Activated T-helper 2 cell treated with anti-CD3 and anti-CD28 coated beads, Interferon-gamma antibody, Interleukin-2, Interleukin-4, amounts not matched to agents 10 μg/mL and 5 μg/mL and 100 μg/mL, durations not matched to agents 14 hours and 24 hours and 36 hours (primary cell): ENCODE measurements at regions not wholly inside any gene's neighbourhood (a gene's known extent, or its start where the extent isn't known, plus 50 kb on each side); places are given as distances from the start of the nearest gene placed in this dataset.
"Not testable (repeated sequence)": the region's sequence is repeated elsewhere in the genome, so short reads cannot be mapped to it uniquely, and the experiment has no call there.

Experiments
- DNase-seq: peaks from one replicate; pipeline ENCODE4 v3.0.0; 2021; ENCODE audit warnings: low spot score
- H3K27ac Mint-ChIP-seq: one replicate; pipeline ENCODE4 v1.8.0; 2021; ENCODE audit warnings: mixed read lengths
- H3K27me3 Mint-ChIP-seq: one replicate; pipeline ENCODE4 v1.8.0; 2021; ENCODE audit warnings: low read depth, mixed read lengths
- H3K36me3 Mint-ChIP-seq: one replicate; pipeline ENCODE4 v1.8.0; 2021; ENCODE audit warnings: low read depth, mixed read lengths
- H3K4me1 Mint-ChIP-seq: one replicate; pipeline ENCODE4 v1.8.0; 2021; ENCODE audit warnings: low read depth, mixed read lengths
- H3K4me3 Mint-ChIP-seq: one replicate; pipeline ENCODE4 v1.8.0; 2021; ENCODE audit warnings: low read depth, mild to moderate bottlenecking, moderate library complexity, mixed read lengths
- H3K9me3 Mint-ChIP-seq: one replicate; pipeline ENCODE4 v1.8.0; 2021; ENCODE audit warnings: mixed read lengths
- intact Hi-C: fragments of 100-400 bp; cut with micrococcal nuclease; formaldehyde crosslinking; loops from one replicate; pipeline ENCODE4 v1.15.1; 2023

DNA sequence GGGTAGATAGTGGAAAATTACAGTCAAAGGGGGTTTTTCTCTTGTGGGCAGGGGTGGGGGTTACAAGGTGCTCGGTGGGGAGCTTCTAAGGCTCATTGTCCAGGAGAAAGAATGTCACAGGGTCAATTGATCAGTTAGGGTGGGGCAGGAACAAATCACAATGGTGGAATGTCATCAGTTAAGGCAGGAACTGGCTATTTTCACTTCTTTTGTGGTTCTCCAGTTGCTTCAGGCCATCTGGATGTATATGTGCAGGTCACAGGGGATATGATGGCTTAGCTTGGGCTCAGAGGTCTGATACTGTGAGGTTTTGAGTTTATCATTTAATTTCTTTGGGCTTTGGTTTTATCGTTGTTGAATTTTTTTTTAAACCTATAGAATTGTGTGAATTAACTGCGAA is 321.4 kb downstream of the EDEM1 start:
- H3K27me3 Mint-ChIP-seq, intact Hi-C loops, H3K27ac Mint-ChIP-seq, DNase-seq, H3K36me3 Mint-ChIP-seq, H3K4me1 Mint-ChIP-seq, H3K4me3 Mint-ChIP-seq: not testable (repeated sequence)
- peaks cover 29% of the 10 kb centered on the region for H3K9me3 Mint-ChIP-seq

DNA sequence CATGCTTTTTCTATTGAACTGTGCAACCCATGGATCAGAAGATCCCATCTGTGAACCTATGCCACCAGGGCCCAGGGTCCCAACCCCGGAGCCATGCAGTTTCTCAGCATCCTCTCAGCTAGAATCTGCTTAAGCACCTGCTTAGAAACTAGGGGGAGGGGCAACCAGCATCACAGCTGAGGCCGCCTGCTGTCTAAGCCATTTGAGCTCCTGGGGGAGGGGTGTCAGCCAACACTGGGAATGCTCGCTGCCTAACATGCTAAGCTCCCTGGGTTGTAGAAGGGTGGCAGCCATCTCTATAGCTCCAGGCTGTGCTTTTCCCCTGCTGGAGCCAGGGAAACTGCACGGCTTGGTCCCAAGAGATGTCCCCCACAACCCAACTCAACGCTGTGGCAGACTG is 322.8 kb downstream of the EDEM1 start:
- H3K4me3 Mint-ChIP-seq, result no peak overlapping the region
- peaks cover 29% of the 10 kb centered on the region for H3K9me3 Mint-ChIP-seq
- H3K36me3 Mint-ChIP-seq, result no peaks in the 10 kb centered on the region
- intact Hi-C loops, result no loop called here
- no peak for DNase-seq
- no peak overlapping the region for H3K27ac Mint-ChIP-seq
- no peaks in the 10 kb centered on the region for H3K4me1 Mint-ChIP-seq
- no peaks in the 10 kb centered on the region for H3K27me3 Mint-ChIP-seq

DNA sequence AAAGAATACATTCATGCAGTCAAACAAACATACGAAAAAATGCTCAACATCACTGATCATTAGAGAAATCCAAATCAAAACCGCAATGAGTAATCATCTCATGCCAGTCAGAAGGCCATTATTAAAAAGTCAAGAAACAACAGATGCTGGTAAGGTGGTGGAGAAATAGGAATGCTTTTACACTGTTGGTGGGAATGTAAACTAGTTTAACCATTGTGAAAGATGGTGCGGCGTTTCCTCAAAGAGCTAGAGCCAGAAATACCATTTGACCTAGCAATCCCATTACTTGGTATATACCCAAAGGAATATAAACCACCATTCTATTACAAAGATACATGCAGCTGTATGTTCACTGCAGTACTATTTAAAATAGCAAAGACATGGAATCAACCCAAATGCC is 330.4 kb downstream of the EDEM1 start:
- intact Hi-C loops, result no loop called here
- Mint-ChIP-seq H3K4me1 (no peaks in the 10 kb centered on the region), H3K27ac (no peak overlapping the region), H3K4me3 (no peak overlapping the region), H3K9me3 (no peaks in the 10 kb centered on the region), H3K36me3 (no peaks in the 10 kb centered on the region), H3K27me3 (no peaks in the 10 kb centered on the region)
- no peak for DNase-seq

DNA sequence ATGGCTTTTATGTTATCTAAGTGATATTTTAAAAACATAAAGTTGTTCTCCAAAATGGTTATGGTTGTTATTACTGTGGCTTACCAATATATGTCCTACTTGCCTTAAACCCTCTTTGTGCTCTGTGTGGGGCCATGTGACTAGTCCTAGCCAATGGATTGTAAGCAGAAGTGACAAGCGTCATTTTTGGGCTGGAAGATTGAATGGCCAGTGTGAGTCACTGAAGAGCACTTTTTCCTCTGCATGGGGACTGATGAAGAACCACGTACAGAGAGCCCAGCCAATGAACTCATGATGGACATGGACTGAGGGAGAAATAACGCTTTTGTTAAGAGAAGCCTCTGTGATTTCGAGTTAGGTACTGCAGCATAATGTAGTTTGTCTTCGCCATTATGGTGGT is 332.7 kb downstream of the EDEM1 start:
- Mint-ChIP-seq H3K27me3 (no peaks in the 10 kb centered on the region), H3K36me3 (no peaks in the 10 kb centered on the region), H3K4me1 (no peaks in the 10 kb centered on the region), H3K27ac (no peak overlapping the region), H3K9me3 (no peaks in the 10 kb centered on the region), H3K4me3 (no peak overlapping the region)
- DNase-seq, result no peak
- intact Hi-C loops, result no loop called here

DNA sequence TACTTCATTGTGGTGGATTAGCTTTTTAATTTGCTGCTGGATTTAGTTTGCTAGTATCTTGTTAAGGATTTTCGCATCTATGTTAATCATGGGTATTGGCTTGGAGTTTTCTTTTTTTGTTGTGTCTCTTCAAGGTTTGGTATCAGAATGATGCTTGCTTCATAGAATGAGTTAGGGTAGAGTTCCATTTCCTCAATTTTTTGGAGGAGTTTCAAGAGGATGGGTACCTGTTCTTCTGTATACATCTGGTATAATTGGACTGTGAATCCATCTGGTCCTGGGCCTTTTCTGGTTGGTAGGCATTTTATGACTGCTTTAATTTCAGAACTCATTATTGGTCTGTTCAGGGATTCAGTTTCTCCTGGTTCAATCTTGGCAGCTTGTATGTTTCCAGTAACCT is 335.6 kb downstream of the EDEM1 start:
- no peak overlapping the region for H3K27ac Mint-ChIP-seq
- H3K27me3 Mint-ChIP-seq, result no peaks in the 10 kb centered on the region
- no peaks in the 10 kb centered on the region for H3K36me3 Mint-ChIP-seq
- H3K4me1 Mint-ChIP-seq, result no peaks in the 10 kb centered on the region
- DNase-seq, result no peak
- no peaks in the 10 kb centered on the region for H3K9me3 Mint-ChIP-seq
- intact Hi-C loops, result no loop called here
- H3K4me3 Mint-ChIP-seq, result no peak overlapping the region

DNA sequence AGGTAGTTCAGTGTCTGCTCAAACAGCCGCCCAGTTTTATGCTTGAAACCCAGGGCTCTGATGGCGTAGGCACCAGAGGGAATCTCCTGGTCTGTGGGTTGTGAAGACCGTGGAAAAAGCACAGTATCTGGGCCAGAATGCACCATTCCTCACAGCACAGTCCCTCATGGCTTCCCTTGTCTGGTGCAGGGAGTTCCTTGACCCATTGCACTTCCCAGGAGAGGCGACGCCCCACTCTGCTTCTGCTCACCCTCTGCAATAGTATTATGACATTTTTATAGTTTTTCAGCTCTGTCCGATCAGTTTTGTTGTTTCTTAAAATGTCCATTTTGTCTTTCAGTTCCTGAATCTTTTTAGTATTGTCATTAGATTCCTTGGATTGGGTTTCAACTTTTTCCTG is 343.5 kb downstream of the EDEM1 start:
- no peak for DNase-seq
- H3K27me3 Mint-ChIP-seq, result no peaks in the 10 kb centered on the region
- no peak overlapping the region for H3K4me3 Mint-ChIP-seq
- no peaks in the 10 kb centered on the region for H3K4me1 Mint-ChIP-seq
- H3K9me3 Mint-ChIP-seq, result no peaks in the 10 kb centered on the region
- no peaks in the 10 kb centered on the region for H3K36me3 Mint-ChIP-seq
- intact Hi-C loops, result no loop called here
- no peak overlapping the region for H3K27ac Mint-ChIP-seq

DNA sequence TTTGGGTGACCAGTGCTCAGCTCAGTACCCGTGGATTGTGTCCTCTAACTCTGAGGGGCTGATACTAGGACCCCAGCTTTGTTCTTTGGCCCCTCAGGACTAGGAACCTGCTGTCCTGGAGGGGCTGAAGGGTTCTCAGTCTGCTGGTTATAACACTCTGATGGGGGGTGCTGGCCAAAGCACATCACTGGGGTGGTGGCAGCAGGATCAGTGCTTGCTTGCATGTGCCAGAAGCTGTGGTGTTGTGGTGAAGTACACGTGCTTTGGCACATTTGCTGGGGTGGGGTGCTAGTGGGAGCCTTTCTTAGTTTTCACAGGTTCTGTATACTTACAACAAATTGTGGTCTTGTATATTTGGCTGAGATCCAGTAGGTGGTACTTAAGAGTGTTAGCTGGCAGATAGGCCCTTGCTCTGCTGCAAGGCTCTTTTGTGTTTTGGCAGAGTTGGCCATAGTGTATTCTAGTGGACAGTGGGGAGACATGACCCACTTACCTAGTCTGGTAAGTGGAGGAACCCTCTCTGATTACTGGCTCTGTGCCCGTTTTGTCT is 344.3 kb downstream of the EDEM1 start:
- intact Hi-C loops, result no loop called here
- Mint-ChIP-seq H3K9me3 (no peaks in the 10 kb centered on the region), H3K4me1 (no peaks in the 10 kb centered on the region), H3K27ac (no peak overlapping the region), H3K36me3 (no peaks in the 10 kb centered on the region), H3K27me3 (no peaks in the 10 kb centered on the region), H3K4me3 (no peak overlapping the region)
- no peak for DNase-seq

DNA sequence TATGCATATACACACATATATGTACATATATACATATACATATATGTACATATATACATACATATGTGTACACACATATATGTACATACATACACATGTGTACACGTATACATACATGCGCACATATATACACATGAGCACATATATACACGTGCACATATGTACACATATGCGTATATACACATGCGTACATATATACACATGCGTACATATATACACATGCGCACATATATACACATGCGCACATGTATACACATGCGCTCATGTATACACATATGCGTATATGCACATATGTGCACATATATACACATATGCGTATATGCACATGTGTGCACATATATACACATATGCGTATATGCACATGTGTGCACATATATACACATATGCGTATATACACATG is 353.0 kb downstream of the EDEM1 start:
- H3K36me3 Mint-ChIP-seq, result no peaks in the 10 kb centered on the region

DNA sequence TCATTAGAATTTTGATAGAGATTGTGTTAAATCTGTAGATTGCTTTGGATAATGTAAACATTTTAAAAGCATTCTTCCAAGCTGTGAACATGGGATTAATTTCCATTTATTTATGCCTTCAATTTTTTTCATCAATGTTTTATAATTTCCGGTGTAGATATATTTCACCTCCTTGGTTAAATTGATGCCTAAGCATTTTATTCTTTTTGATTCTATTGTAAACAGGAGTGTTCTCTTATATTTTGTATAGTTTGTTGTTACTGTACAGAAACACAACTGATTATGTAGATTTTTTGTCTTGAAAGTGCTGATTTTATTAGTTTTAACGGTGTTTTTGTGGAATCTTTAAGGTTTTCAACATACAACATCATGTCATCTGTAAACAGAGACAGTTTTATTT is 355.0 kb downstream of the EDEM1 start:
- intact Hi-C loops, result no loop called here
- Mint-ChIP-seq H3K4me1 (no peaks in the 10 kb centered on the region), H3K36me3 (no peaks in the 10 kb centered on the region), H3K9me3 (peaks cover 7% of the 10 kb centered on the region), H3K27me3 (no peaks in the 10 kb centered on the region), H3K4me3 (no peak overlapping the region), H3K27ac (no peak overlapping the region)
- DNase-seq, result no peak

More for the DNA sequence above, 353.0 kb downstream of the EDEM1 start:
- Mint-ChIP-seq H3K27ac (no peak overlapping the region), H3K4me1 (no peaks in the 10 kb centered on the region), H3K9me3 (peaks cover 7% of the 10 kb centered on the region), H3K27me3 (no peaks in the 10 kb centered on the region), H3K4me3 (no peak overlapping the region)
- no peak for DNase-seq
- intact Hi-C loops, result no loop called here

DNA sequence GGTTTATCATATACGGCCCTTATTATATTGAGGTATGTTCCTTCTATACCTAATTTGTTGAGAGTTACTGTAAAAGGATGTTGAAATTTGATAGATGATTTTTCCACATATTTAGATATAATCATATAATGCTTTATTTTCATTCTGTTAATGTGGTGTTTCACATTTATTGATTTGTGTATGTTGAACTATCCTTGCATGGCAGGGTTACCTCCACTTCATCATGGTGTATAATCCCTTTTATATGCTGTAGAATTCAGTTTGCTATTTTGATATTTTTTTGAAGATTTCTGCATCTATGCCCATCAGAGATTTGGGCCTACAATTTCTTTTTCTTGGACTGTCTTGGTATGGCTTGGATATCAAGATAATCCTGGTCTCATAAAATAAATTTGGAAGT is 355.5 kb downstream of the EDEM1 start:
- Mint-ChIP-seq H3K27ac (no peak overlapping the region), H3K4me1 (no peaks in the 10 kb centered on the region), H3K36me3 (no peaks in the 10 kb centered on the region), H3K4me3 (no peak overlapping the region), H3K27me3 (no peaks in the 10 kb centered on the region), H3K9me3 (peaks cover 7% of the 10 kb centered on the region)
- DNase-seq, result no peak
- intact Hi-C loops, result no loop called here

DNA sequence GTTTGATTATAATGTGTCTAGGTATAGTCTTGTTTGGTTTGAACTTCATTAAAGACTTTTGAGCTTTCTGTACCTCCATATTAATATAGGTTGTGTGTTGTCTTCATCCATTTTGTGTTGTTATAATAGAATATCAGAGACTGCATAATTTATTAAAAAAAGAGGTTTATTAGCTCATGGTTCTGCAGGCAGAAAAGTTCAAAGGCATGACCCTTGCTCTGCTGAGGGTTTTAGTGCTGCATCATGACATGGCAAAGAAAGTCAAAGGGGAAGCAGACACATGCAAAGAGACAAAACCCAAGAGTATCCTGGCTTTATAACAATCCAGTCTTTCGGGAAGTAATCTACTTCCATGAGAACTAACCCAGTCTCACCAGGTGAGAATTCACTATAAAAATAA is 358.2 kb downstream of the EDEM1 start:
- intact Hi-C loops, result no loop called here

DNA sequence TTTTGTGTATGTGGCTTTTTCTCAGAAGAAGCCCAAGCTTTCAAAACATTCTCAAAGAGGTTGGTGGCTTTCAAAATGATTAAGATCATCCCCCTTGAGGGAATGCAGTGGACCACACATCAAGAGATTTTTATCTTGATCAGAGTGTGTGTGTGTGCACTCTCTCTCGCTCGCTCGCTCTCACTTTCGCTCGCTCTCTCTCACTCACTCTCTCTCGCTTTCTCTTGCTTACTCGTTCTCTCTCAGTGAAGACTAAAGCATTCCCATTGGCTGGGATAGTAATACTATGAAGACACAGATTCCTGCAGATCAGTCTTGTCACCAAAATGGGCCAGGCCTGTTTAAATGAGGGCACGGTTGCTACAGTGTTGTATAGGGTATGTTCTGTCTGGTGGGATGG is 365.7 kb downstream of the EDEM1 start:
- Mint-ChIP-seq H3K27ac (no peak overlapping the region), H3K4me3 (no peak overlapping the region), H3K36me3 (no peaks in the 10 kb centered on the region), H3K27me3 (no peaks in the 10 kb centered on the region), H3K9me3 (no peaks in the 10 kb centered on the region), H3K4me1 (no peaks in the 10 kb centered on the region)
- intact Hi-C loops, result no loop called here
- DNase-seq, result no peak

More for the DNA sequence above, 358.2 kb downstream of the EDEM1 start:
- no peak overlapping the region for H3K4me3 Mint-ChIP-seq
- no peaks in the 10 kb centered on the region for H3K27me3 Mint-ChIP-seq
- no peak for DNase-seq
- peaks cover 3% of the 10 kb centered on the region for H3K9me3 Mint-ChIP-seq
- H3K27ac Mint-ChIP-seq, result no peak overlapping the region
- no peaks in the 10 kb centered on the region for H3K36me3 Mint-ChIP-seq
- H3K4me1 Mint-ChIP-seq, result no peaks in the 10 kb centered on the region

DNA sequence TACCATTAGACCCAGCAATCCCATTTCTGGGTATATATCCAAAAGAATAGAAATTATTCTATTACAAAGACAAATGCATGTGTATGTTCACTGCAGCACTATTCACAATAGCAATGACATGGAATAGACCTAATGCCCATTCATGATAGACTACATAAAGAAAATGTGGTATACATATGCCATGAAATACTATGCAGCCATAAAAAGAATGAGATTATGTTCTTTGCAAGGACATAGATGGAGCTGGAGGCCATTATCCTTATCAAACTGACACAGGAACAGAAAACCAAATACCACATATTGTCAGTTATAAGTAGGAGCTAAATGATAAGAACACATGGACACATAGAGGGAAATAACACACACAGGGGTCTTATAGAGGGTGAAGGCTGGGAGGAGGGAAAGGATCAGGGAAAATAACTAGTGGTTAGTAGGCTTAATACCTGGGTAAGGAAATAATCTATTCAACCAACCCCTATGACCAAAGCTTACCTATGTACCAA is 366.8 kb downstream of the EDEM1 start:
- Mint-ChIP-seq H3K4me3 (no peak overlapping the region), H3K27ac (no peak overlapping the region), H3K36me3 (no peaks in the 10 kb centered on the region), H3K27me3 (no peaks in the 10 kb centered on the region), H3K9me3 (no peaks in the 10 kb centered on the region), H3K4me1 (no peaks in the 10 kb centered on the region)
- intact Hi-C loops, result no loop called here
- no peak for DNase-seq

DNA sequence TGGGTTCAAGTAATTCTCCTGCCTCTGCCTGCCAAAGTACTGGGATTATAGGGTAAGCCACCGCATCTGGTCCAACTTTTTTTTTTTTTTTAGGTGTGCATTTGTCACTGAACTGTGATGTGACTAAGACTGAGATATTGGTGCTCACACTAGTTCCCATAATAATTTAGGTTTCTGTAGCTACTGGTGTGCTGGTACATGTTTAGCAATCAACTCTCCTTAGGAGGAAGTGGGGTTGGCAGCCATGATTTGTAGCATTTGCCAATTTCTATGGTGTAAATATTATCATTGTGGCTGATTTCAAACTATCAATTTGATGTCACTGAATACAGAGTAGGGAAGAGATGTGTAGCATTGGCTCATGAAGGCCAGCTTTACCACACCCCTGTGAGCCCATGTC is 372.7 kb downstream of the EDEM1 start:
- H3K27me3 Mint-ChIP-seq, result no peaks in the 10 kb centered on the region
- H3K27ac Mint-ChIP-seq, result no peak overlapping the region
- DNase-seq, result no peak
- no peaks in the 10 kb centered on the region for H3K4me1 Mint-ChIP-seq
- H3K9me3 Mint-ChIP-seq, result no peaks in the 10 kb centered on the region
- no peaks in the 10 kb centered on the region for H3K36me3 Mint-ChIP-seq
- no peak overlapping the region for H3K4me3 Mint-ChIP-seq
- intact Hi-C loops, result no loop called here
